ENCODE measurements at regions not wholly inside any gene's neighbourhood (a gene's known extent, or its start where the extent isn't known, plus 50 kb on each side); places are given as distances from the start of the nearest gene placed in this dataset.

DNA sequence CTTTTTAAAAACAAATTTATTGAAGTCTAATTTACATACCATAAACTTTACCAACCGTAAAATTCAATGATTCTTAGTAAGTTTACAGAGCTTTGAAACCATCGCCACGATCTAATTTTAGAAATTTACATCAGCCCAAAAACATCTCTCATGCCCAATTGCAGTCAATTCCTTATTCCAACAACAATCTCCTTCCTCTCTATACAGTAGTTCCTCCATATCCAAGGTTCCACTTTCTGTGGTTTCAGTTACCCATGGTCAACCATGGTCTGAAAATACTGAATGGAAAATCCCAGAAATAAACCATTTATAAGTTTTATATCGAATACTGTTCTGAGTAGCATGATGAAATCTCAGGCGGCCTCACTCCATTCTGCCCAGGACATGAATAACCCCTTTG, 183.4 kb upstream of the ADCY1 start:
- TF ChIP-seq, protein P1, sequence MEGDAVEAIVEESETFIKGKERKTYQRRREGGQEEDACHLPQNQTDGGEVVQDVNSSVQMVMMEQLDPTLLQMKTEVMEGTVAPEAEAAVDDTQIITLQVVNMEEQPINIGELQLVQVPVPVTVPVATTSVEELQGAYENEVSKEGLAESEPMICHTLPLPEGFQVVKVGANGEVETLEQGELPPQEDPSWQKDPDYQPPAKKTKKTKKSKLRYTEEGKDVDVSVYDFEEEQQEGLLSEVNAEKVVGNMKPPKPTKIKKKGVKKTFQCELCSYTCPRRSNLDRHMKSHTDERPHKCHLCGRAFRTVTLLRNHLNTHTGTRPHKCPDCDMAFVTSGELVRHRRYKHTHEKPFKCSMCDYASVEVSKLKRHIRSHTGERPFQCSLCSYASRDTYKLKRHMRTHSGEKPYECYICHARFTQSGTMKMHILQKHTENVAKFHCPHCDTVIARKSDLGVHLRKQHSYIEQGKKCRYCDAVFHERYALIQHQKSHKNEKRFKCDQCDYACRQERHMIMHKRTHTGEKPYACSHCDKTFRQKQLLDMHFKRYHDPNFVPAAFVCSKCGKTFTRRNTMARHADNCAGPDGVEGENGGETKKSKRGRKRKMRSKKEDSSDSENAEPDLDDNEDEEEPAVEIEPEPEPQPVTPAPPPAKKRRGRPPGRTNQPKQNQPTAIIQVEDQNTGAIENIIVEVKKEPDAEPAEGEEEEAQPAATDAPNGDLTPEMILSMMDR (IDR thresholded peaks at IDR 0.05), result no peak
- TF ChIP-seq EP300 (IDR thresholded peaks at IDR 0.05), result no peak

All from ovary (tissue), 3 donors.